Erythroblast (primary cell): ENCODE measurements at regions not wholly inside any gene's neighbourhood (a gene's known extent, or its start where the extent isn't known, plus 50 kb on each side); places are given as distances from the start of the nearest gene placed in this dataset.

Source experiments
- GATA1 ChIP-seq: IDR thresholded peaks from 2 replicates; pipeline ENCODE4 v1.6.1; 2011; ENCODE audit warnings: low read depth, mild to moderate bottlenecking, control low read depth, low read length, moderate library complexity
- POLR2A ChIP-seq: IDR thresholded peaks from 2 replicates; pipeline ENCODE4 v1.6.1; 2011; ENCODE audit warnings: mild to moderate bottlenecking, low read length

GRCh38 chr13:105732806-105733529 lies 802.5 kb downstream of the EFNB2 start:
- no peak for TF ChIP-seq POLR2A
- no peak for TF ChIP-seq GATA1
